Brain microvascular endothelial cell (primary cell): ENCODE measurements at regions not wholly inside any gene's neighbourhood (a gene's known extent, or its start where the extent isn't known, plus 50 kb on each side); places are given as distances from the start of the nearest gene placed in this dataset.

ENCODE experiments used
- DNase-seq: peaks from one replicate; pipeline ENCODE4 v3.0.0-alpha.2; 2020
- H3K27ac ChIP-seq: fragments of 250-450 bp; sonication (Bioruptor Pico); 2 replicates; pipeline ENCODE4 v1.5.1; 2020; ENCODE audit warnings: mild to moderate bottlenecking, moderate library complexity
- H3K27me3 ChIP-seq: fragments of 250-450 bp; sonication (Bioruptor Pico); replicated peaks from 2 replicates; pipeline ENCODE4 v1.5.1; 2020; ENCODE audit warnings: mild to moderate bottlenecking
- H3K36me3 ChIP-seq: fragments of 250-450 bp; sonication (Bioruptor Pico); replicated peaks from 2 replicates; pipeline ENCODE4 v1.5.1; 2020; ENCODE audit warnings: mild to moderate bottlenecking
- H3K4me3 ChIP-seq: 2 replicates; pipeline ENCODE4 v1.5.1; 2011; ENCODE audit warnings: low read depth, mild to moderate bottlenecking, control low read depth, low read length, moderate library complexity
- in situ Hi-C: cut with HindIII; loops from 2 replicates; pipeline ENCODE4 v1.10.0; 2017; ENCODE audit warnings: low sequenced_read_pairs, low pct_ligation_motif_present
- TF ChIP-seq, protein P1 (sequence below): IDR thresholded peaks from 2 replicates; pipeline ENCODE4 v1.5.1; 2011; ENCODE audit warnings: low read depth, mild to moderate bottlenecking, moderate library complexity, low read length, control low read depth, inconsistent platforms; ENCODE audit errors: missing control alignments

DNA sequence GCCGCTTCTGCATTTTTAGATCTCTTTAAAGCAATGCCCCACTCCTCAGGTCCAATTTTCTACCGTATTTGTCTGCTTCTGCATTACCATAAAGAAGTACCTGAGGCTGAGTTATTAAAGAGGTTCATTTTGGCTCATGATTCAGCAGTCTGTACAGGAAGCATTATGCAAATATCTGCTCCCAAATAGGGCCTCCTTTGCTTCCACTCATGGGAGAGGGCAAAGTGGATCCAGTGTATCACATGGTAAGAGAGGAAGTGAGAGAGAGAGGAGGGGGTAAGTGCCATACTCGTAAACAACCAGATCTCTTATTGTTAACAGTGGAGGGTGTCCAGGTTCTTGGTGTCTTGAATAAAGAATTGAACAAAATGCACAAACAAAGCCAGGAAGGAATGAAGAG, 316.1 kb upstream of the SEL1L start:
- in situ Hi-C loops = no loop called here

DNA sequence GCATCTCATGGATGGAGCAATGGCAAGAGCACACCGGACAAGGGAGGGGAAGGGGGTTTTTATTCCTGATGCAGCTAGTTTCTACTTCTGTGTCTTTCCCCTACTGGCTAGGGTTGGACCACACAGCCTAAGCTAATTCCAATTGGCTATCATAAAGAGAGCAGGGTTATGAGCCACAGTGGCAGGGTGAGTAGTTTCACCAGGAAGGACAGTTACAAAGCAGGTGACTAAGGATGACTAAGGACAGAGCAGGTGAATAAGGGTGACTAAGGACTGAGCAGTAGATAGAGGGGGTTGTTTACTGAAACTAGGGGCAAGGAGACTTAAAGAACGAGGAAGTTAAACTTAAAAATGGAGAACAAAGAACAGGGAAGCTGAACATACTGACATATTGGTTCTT, 321.4 kb upstream of the SEL1L start:
- TF ChIP-seq, protein P1, sequence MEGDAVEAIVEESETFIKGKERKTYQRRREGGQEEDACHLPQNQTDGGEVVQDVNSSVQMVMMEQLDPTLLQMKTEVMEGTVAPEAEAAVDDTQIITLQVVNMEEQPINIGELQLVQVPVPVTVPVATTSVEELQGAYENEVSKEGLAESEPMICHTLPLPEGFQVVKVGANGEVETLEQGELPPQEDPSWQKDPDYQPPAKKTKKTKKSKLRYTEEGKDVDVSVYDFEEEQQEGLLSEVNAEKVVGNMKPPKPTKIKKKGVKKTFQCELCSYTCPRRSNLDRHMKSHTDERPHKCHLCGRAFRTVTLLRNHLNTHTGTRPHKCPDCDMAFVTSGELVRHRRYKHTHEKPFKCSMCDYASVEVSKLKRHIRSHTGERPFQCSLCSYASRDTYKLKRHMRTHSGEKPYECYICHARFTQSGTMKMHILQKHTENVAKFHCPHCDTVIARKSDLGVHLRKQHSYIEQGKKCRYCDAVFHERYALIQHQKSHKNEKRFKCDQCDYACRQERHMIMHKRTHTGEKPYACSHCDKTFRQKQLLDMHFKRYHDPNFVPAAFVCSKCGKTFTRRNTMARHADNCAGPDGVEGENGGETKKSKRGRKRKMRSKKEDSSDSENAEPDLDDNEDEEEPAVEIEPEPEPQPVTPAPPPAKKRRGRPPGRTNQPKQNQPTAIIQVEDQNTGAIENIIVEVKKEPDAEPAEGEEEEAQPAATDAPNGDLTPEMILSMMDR = no peak
- Histone ChIP-seq H3K27me3 (no peaks in the 10 kb centered on the region), H3K36me3 (no peaks in the 10 kb centered on the region), H3K4me3 (no peak overlapping the region), H3K27ac (no peak overlapping the region)
- no peak for DNase-seq
- in situ Hi-C loops = no loop called here

More for the DNA sequence above, 316.1 kb upstream of the SEL1L start:
- H3K27me3 ChIP-seq = no peaks in the 10 kb centered on the region
- no peaks in the 10 kb centered on the region for H3K36me3 ChIP-seq
- TF ChIP-seq, protein P1 = no peak
- H3K4me3 ChIP-seq = no peak overlapping the region
- no peak for DNase-seq
- no peak overlapping the region for H3K27ac ChIP-seq

DNA sequence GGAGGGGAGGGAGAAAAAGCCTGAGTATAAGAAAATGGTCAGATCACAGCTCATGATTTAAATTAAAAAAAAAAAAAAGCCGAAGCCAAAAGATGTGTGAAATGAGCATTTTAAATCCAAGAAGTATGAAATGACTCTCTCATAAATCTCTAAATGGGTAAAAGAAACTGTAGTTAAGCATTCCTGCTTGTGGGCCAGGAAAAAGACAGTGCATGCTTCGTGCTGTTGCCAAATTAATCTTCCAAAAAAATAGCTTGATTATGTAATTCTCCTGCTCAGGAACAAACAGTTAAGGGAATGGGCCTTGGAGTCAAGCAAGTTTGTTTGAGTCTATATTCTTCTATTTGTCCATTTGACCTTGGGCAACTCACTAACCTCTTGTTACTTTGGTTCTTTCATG, 325.4 kb upstream of the SEL1L start:
- no peak overlapping the region for H3K4me3 ChIP-seq
- in situ Hi-C loops = no loop called here
- TF ChIP-seq, protein P1 = no peak
- no peak overlapping the region for H3K27ac ChIP-seq
- DNase-seq = no peak
- no peaks in the 10 kb centered on the region for H3K36me3 ChIP-seq
- H3K27me3 ChIP-seq = no peaks in the 10 kb centered on the region

DNA sequence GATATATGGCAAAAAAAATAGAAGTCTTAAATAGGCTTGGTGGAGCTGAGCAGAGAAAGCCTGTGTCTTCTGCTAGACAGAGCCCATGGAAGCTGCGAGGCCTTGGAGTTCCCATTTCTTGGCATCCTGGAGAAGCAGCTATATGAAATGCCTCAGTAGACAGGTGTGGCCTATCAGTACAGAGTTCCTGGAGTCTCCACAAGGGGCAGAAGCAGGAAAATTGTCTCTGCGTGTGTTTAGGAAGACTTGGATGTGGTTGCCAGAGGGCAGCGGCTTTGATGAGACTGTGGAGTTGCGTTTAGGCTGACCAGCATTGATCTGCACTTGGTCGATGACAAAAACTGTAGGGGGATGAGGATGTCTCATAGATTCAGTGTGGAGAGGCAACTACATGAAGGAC, 334.5 kb upstream of the SEL1L start:
- in situ Hi-C loops = no loop called here
- H3K4me3 ChIP-seq = no peak overlapping the region

DNA sequence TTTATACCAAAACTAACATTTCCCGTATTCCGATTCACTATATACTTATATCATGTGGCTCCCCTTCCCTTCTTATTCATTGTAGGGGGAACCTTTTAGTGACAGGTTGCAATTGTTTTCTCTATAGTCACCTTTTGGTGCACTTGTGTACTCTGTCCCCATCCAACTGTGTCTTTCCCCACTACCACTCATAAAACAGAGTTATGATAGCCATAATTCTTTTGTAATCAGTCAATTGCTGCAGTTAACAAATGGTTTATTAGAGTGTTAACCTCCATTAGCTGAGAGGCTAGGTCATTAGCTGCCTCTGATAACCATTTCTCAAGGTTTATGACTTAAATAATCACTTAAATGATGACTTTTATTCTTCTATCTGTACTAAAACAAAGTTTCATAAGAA, 338.1 kb upstream of the SEL1L start:
- in situ Hi-C loops = no loop called here
- Histone ChIP-seq H3K36me3 (no peaks in the 10 kb centered on the region), H3K4me3 (no peak overlapping the region), H3K27ac (no peak overlapping the region), H3K27me3 (no peaks in the 10 kb centered on the region)
- no peak for DNase-seq
- TF ChIP-seq, protein P1 = no peak

More for the DNA sequence above, 334.5 kb upstream of the SEL1L start:
- H3K27me3 ChIP-seq = no peaks in the 10 kb centered on the region
- H3K27ac ChIP-seq = no peak overlapping the region
- DNase-seq = no peak
- TF ChIP-seq, protein P1 = no peak
- H3K36me3 ChIP-seq = no peaks in the 10 kb centered on the region

DNA sequence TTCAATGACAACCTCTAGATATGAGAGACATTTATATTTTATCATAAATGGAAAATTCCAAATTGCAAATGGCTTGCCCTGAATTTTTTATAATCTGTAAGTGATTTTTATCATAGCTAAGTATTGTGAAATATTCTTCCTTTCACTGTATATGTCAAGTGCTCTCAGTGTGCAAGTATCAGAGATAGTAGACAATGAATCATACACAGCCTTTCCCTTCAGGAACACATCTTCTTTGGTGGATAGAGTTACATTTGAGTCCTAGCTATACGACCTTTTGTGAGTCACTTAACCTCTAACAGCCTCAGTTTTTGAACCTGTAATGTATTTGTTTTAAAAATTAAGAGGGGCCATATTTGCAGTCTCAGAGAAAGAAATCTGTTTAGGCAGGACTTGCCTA, 350.7 kb upstream of the SEL1L start:
- no peak overlapping the region for H3K27ac ChIP-seq
- H3K27me3 ChIP-seq = no peaks in the 10 kb centered on the region
- TF ChIP-seq, protein P1 = no peak
- H3K36me3 ChIP-seq = no peaks in the 10 kb centered on the region
- in situ Hi-C loops = no loop called here
- DNase-seq = no peak
- H3K4me3 ChIP-seq = no peak overlapping the region
